ENCODE measurements at regions not wholly inside any gene's neighbourhood (a gene's known extent, or its start where the extent isn't known, plus 50 kb on each side); places are given as distances from the start of the nearest gene placed in this dataset.
"Not testable (repeated sequence)": the region's sequence is repeated elsewhere in the genome, so short reads cannot be mapped to it uniquely, and the experiment has no call there.

- H3K9me3 ChIP-seq: no peaks in the 10 kb centered on the region
- no peaks in the 10 kb centered on the region for H3K27me3 ChIP-seq (replicated peaks; ENCODE audit: insufficient read depth)
- ATAC-seq (ENCODE audit: insufficient number of reproducible peaks, low FRiP score, low read depth) (no peak), DNase-seq (ENCODE audit: low spot score) (no peak)
- no peak for TF ChIP-seq CTCF (IDR thresholded peaks at IDR 0.05)
- H3K4me1 ChIP-seq (ENCODE audit: control insufficient read depth in 1 of 2, low read depth in 2 of 2): no peaks in the 10 kb centered on the region
- no peaks in the 10 kb centered on the region for H3K36me3 ChIP-seq
- no peak overlapping the region for H3K27ac ChIP-seq
- no peak overlapping the region for H3K4me3 ChIP-seq
Measured at GRCh38 chr1:224544346-224545110, 71.6 kb upstream of the CNIH3 start.

- Histone ChIP-seq H3K4me3 (no peak overlapping the region), H3K27me3 (replicated peaks; ENCODE audit: insufficient read depth) (no peaks in the 10 kb centered on the region), H3K27ac (no peak overlapping the region), H3K9me3 (no peaks in the 10 kb centered on the region), H3K36me3 (no peaks in the 10 kb centered on the region), H3K4me1 (ENCODE audit: control insufficient read depth in 1 of 2, low read depth in 2 of 2) (no peaks in the 10 kb centered on the region)
- DNase-seq (ENCODE audit: low spot score) (no peak), ATAC-seq (ENCODE audit: insufficient number of reproducible peaks, low FRiP score, low read depth) (no peak)
- no peak for TF ChIP-seq CTCF (IDR thresholded peaks at IDR 0.05)
Measured at GRCh38 chr1:224545571-224545970, 70.5 kb upstream of the CNIH3 start.

GRCh38 chr1:224548676-224549075 lies 67.4 kb upstream of the CNIH3 start:
- DNase-seq (ENCODE audit: low spot score) (no peak), ATAC-seq (ENCODE audit: insufficient number of reproducible peaks, low FRiP score, low read depth) (no peak)
- TF ChIP-seq CTCF (IDR thresholded peaks at IDR 0.05): no peak

GRCh38 chr1:224551189-224551588 lies 64.9 kb upstream of the CNIH3 start:
- ATAC-seq (ENCODE audit: insufficient number of reproducible peaks, low FRiP score, low read depth); H3K27me3 ChIP-seq (replicated peaks; ENCODE audit: insufficient read depth); H3K36me3 ChIP-seq; H3K4me3 ChIP-seq; DNase-seq (ENCODE audit: low spot score); H3K4me1 ChIP-seq (ENCODE audit: control insufficient read depth in 1 of 2, low read depth in 2 of 2); H3K9me3 ChIP-seq; H3K27ac ChIP-seq: not testable (repeated sequence)

More at GRCh38 chr1:224548676-224549075, 67.4 kb upstream of the CNIH3 start:
- Histone ChIP-seq H3K27me3 (replicated peaks; ENCODE audit: insufficient read depth) (no peaks in the 10 kb centered on the region), H3K36me3 (no peaks in the 10 kb centered on the region), H3K4me1 (ENCODE audit: control insufficient read depth in 1 of 2, low read depth in 2 of 2) (no peaks in the 10 kb centered on the region), H3K9me3 (no peaks in the 10 kb centered on the region), H3K27ac (no peak overlapping the region), H3K4me3 (no peak overlapping the region)

GRCh38 chr1:224554056-224554455 lies 62.1 kb upstream of the CNIH3 start:
- H3K4me1 ChIP-seq (ENCODE audit: control insufficient read depth in 1 of 2, low read depth in 2 of 2): no peaks in the 10 kb centered on the region
- DNase-seq (ENCODE audit: low spot score): no peak

More at GRCh38 chr1:224554056-224554455, 62.1 kb upstream of the CNIH3 start:
- no peak overlapping the region for H3K27ac ChIP-seq
- no peak overlapping the region for H3K4me3 ChIP-seq
- no peak for TF ChIP-seq CTCF (IDR thresholded peaks at IDR 0.05)
- H3K27me3 ChIP-seq (replicated peaks; ENCODE audit: insufficient read depth): no peaks in the 10 kb centered on the region
- H3K36me3 ChIP-seq: no peaks in the 10 kb centered on the region
- no peaks in the 10 kb centered on the region for H3K9me3 ChIP-seq
- ATAC-seq (ENCODE audit: insufficient number of reproducible peaks, low FRiP score, low read depth): no peak
